Aorta (tissue), 5 donors: ENCODE measurements at regions not wholly inside any gene's neighbourhood (a gene's known extent, or its start where the extent isn't known, plus 50 kb on each side); places are given as distances from the start of the nearest gene placed in this dataset.

Experiments
- ATAC-seq: fragments of 200-7000 bp; cut with Tn5 transposase; one replicate; pipeline ENCODE4 v1.9.1; 2022; ENCODE audit warnings: moderate library complexity; ENCODE audit not compliant: low FRiP score
- DNase-seq, 2 donors: peaks; one replicate each; pipeline ENCODE4 v3.0.0-alpha.2; 2020
- H3K27ac ChIP-seq, 2 donors: one replicate each; pipeline ENCODE4 v1.5.1; 2013; ENCODE audit warnings: low read length in 2 of 2, mild to moderate bottlenecking in 2 of 2, moderate library complexity in 2 of 2, control low read depth in 1 of 2, inconsistent platforms in 1 of 2, low read depth in 1 of 2
- H3K27me3 ChIP-seq, 2 donors: one replicate each; pipeline ENCODE4 v1.6.1; 2013; ENCODE audit warnings: control low read depth in 1 of 2, low read length in 1 of 2, mild to moderate bottlenecking in 1 of 2, moderate library complexity in 1 of 2; ENCODE audit not compliant: insufficient read depth in 2 of 2, control insufficient read depth in 1 of 2
- H3K36me3 ChIP-seq, 2 donors: one replicate each; pipeline ENCODE4 v1.6.1; 2013; ENCODE audit warnings: control low read depth in 1 of 2, low read length in 1 of 2, mild to moderate bottlenecking in 1 of 2; ENCODE audit not compliant: insufficient read depth in 2 of 2, control insufficient read depth in 1 of 2
- H3K4me1 ChIP-seq, 2 donors: one replicate each; pipeline ENCODE4 v1.6.1; 2013; ENCODE audit warnings: low read length in 2 of 2, control low read depth in 1 of 2, mild to moderate bottlenecking in 1 of 2, moderate library complexity in 1 of 2; ENCODE audit not compliant: insufficient read depth in 2 of 2, control insufficient read depth in 1 of 2
- H3K4me3 ChIP-seq, 2 donors: one replicate each; pipeline ENCODE4 v1.5.1; 2013; ENCODE audit warnings: low read length in 2 of 2, control low read depth in 1 of 2, mild to moderate bottlenecking in 1 of 2
- H3K9me3 ChIP-seq: one replicate; pipeline ENCODE4 v1.6.1; 2013; ENCODE audit warnings: mild to moderate bottlenecking, low read length; ENCODE audit not compliant: control insufficient read depth
- WGBS, 2 donors: extraction: QIAGEN DNeasy Blood & Tissue Kit; methylation state at CpG; one replicate each; pipeline ENCODE4 v1.1.7; 2013; 5-methylcytosine and 5-hydroxymethylcytosine counted together
- intact Hi-C, 2 donors: fragments of 100-400 bp; cut with DNase I; formaldehyde crosslinking; loops; one replicate each; pipeline versions ENCODE4 v1.14.2 to v1.15.0; 2022
- donor health status: healthy with polysubstance abuse.
- donor health status: Bipolar disorder and iron deficiency.
- donor health status: DM: no; HTN: no; CAD: no.
- donor health status: DM: no; HTN: no; CAD: no.
- donor health status: DM: yes; HTN: yes; CAD: no.

DNA sequence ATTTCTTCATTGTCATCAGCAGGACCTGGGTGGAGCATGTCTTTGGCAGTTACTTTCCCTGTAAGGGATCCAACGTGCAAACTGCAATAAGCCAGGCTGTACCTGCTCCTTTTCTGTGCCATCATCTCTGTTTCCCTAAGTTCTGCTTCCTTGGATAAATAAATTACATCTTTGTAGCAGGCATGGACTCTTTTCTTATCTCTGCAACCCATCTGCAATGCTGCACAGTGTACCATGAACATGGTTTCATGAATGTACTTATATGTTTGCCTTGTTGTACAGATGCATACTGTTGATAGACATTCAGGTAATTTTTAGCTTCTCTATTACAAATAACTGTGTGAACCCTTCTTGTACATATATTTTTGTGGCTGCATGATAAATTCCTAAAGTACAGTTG lies 616.7 kb upstream of the PIK3C3 start:
- intact Hi-C loops = no loop called here
- no peaks in the 10 kb centered on the region for H3K27me3 ChIP-seq
- H3K9me3 ChIP-seq = no peaks in the 10 kb centered on the region
- 46 to 50% methylated on average over 1 of the region's 1 CpG for WGBS, 2 donors
- H3K4me3 ChIP-seq = no peak overlapping the region
- DNase-seq (no peak), ATAC-seq (no peak)
- no peaks in the 10 kb centered on the region for H3K4me1 ChIP-seq
- no peak overlapping the region for H3K27ac ChIP-seq
- H3K36me3 ChIP-seq = no peaks in the 10 kb centered on the region

GRCh38 chr18:41331661-41332060 lies 623.4 kb upstream of the PIK3C3 start:
- Histone ChIP-seq H3K27me3 (peaks cover 0 to 1% of the 10 kb centered on the region in 2 donors), H3K27ac (no peak overlapping the region), H3K9me3 (no peaks in the 10 kb centered on the region), H3K36me3 (no peaks in the 10 kb centered on the region), H3K4me1 (no peaks in the 10 kb centered on the region), H3K4me3 (no peak overlapping the region)
- WGBS, 2 donors = 76 to 79% methylated on average over 1 of the region's 1 CpG
- DNase-seq (no peak), ATAC-seq (no peak)
- intact Hi-C loops = no loop called here

DNA sequence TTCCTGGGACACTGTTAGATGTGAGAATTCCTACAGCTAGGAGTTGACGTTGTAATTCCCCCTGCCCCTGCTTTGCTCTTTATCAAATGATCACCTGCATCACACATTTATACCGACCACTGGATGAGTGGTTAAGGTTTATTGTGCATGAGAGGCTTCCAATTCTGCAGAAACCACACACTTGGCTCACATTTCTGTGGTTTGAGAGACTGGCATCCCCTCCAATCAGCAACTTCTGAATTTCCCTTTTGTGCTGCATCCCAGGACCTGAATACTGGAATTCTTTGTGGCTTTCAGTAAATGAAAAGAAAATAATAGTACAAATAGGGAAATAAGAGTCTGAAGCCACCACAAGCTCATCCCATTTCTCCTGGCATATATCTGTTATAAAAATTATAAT lies 628.7 kb upstream of the PIK3C3 start:
- no peak for ATAC-seq
- H3K9me3 ChIP-seq = no peaks in the 10 kb centered on the region

DNA sequence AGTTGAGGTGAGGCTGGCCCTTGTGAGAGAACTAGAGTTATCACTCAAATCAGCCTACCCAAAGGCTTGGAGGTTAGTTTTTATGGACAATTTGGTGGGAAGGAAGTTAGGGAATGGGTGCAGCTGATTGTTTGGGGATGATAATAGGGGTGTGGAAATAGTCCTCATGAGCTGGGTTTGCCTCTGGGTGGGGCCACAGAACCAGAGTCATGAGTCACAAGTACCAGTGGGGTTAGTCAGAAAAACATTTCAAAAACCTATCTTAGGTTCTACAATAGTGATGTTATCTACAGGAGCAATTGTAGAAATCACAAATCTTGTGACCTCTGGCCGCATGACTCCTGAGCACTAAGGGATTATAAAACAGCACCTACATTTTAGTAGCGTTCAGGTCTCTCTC lies 630.1 kb upstream of the PIK3C3 start:
- 81 to 87% methylated on average over 2 of the region's 2 CpGs for WGBS, 2 donors
- H3K4me3 ChIP-seq = no peak overlapping the region
- intact Hi-C loops = no loop called here
- H3K36me3 ChIP-seq = no peaks in the 10 kb centered on the region
- no peaks in the 10 kb centered on the region for H3K9me3 ChIP-seq
- peaks cover 0 to 1% of the 10 kb centered on the region in 2 donors for H3K27me3 ChIP-seq
- no peaks in the 10 kb centered on the region for H3K4me1 ChIP-seq
- no peak for ATAC-seq
- no peak for DNase-seq
- no peak overlapping the region for H3K27ac ChIP-seq

More for the DNA sequence above, 628.7 kb upstream of the PIK3C3 start:
- H3K36me3 ChIP-seq = no peaks in the 10 kb centered on the region
- intact Hi-C loops = no loop called here
- peaks cover 0 to 1% of the 10 kb centered on the region in 2 donors for H3K27me3 ChIP-seq
- no peak overlapping the region for H3K4me3 ChIP-seq
- no peak overlapping the region for H3K27ac ChIP-seq
- WGBS, 2 donors = 58 to 68% methylated on average over 2 of the region's 2 CpGs
- no peaks in the 10 kb centered on the region for H3K4me1 ChIP-seq
- no peak for DNase-seq

- Histone ChIP-seq H3K27ac (no peak overlapping the region), H3K9me3 (no peaks in the 10 kb centered on the region), H3K27me3 (no peaks in the 10 kb centered on the region), H3K4me3 (no peak overlapping the region), H3K36me3 (no peaks in the 10 kb centered on the region), H3K4me1 (no peaks in the 10 kb centered on the region)
- no peak for ATAC-seq
- intact Hi-C loops = no loop called here
- WGBS, 2 donors = 71 to 77% methylated on average over 2 of the region's 2 CpGs
- no peak for DNase-seq
Observed at GRCh38 chr18:41324020-41324791, 630.8 kb upstream of the PIK3C3 start.

DNA sequence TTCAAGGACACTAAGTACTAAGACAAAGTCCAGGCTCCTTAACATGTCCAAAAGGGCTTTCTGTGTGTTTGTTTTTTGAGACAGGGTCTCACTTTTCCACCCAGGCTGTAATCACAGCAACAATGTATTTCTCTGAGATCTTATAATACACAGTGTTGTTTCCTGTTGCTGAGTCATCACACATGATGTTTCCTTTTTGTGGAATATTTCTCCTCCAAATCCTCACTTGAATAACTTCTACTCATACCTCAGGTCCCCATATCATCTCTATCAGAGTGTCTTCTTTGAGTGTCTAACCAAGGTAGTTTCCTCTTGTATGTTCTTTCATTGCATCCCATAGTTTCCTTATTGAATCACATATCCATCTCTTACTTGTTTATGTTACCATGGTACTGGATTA lies 632.0 kb upstream of the PIK3C3 start:
- no peak for ATAC-seq
- no peaks in the 10 kb centered on the region for H3K36me3 ChIP-seq
- intact Hi-C loops = no loop called here

DNA sequence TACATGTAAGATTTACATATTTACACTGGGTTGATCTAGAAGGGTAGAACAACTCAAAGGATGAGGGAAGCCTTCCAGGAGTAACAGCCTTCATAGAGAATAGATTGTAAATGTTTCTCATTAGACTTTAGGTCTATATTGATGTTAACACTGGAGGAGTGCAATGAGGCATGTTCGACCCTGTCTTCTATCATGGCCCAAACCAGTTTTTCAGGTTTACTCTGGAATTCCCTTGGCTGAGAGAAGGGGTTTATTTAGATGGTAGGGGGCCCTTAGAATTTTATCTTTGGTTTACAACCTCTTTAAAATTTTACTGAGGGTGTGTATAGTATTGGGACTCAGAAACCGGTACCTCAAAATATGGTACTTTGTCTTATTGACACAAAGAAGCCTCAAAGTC lies 634.9 kb upstream of the PIK3C3 start:
- Histone ChIP-seq H3K27me3 (no peaks in the 10 kb centered on the region), H3K36me3 (no peaks in the 10 kb centered on the region), H3K27ac (no peak overlapping the region), H3K9me3 (peaks cover 4% of the 10 kb centered on the region), H3K4me1 (no peaks in the 10 kb centered on the region), H3K4me3 (no peak overlapping the region)
- DNase-seq (no peak), ATAC-seq (no peak)
- intact Hi-C loops = no loop called here
- WGBS, 2 donors = 78 to 79% methylated on average over 2 of the region's 2 CpGs

More for the DNA sequence above, 632.0 kb upstream of the PIK3C3 start:
- Histone ChIP-seq H3K27ac (no peak overlapping the region), H3K9me3 (no peaks in the 10 kb centered on the region), H3K4me3 (no peak overlapping the region), H3K27me3 (no peaks in the 10 kb centered on the region), H3K4me1 (no peaks in the 10 kb centered on the region)
- DNase-seq = no peak

DNA sequence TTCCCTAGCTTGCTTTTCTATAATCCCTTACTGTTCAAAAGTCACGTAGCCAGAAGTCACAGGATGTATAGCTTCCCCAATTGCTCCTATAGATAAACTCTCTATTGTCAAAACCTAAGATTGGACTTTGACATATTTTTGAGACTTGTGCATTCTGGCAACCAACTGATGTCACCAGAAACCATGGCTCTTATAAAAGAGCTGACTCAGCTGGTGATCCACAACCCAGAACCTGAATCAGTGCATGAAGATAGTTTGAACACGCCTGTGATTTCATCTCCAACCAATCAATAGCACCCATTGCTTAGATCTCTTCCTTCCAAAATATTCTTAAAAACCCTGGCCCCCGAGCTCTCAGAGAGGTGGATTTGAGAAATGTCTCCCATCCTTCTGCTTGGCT lies 639.9 kb upstream of the PIK3C3 start:
- 72 to 84% methylated on average over 3 of the region's 3 CpGs for WGBS, 2 donors
- no peaks in the 10 kb centered on the region for H3K27me3 ChIP-seq
- no peak overlapping the region for H3K27ac ChIP-seq
- intact Hi-C loops = no loop called here
- ATAC-seq = no peak
- peaks cover 4% of the 10 kb centered on the region for H3K9me3 ChIP-seq
- DNase-seq = no peak
- H3K36me3 ChIP-seq = no peaks in the 10 kb centered on the region
- H3K4me1 ChIP-seq = no peaks in the 10 kb centered on the region
- H3K4me3 ChIP-seq = no peak overlapping the region
